HG03520 (cell line): ENCODE measurements at regions not wholly inside any gene's neighbourhood (a gene's known extent, or its start where the extent isn't known, plus 50 kb on each side); places are given as distances from the start of the nearest gene placed in this dataset.
"Not testable (repeated sequence)": the region's sequence is repeated elsewhere in the genome, so short reads cannot be mapped to it uniquely, and the experiment has no call there.

Experiments used
- ATAC-seq: cut with Tn5 transposase; IDR thresholded peaks from one replicate; pipeline ENCODE4 v1.9.1; 2021; ENCODE audit warnings: mild to moderate bottlenecking, moderate library complexity; ENCODE audit not compliant: unreplicated experiment

GRCh38 chr13:60214213-60215055, 50.7 kb upstream of the DIAPH3 start:
- ATAC-seq: no peak

DNA sequence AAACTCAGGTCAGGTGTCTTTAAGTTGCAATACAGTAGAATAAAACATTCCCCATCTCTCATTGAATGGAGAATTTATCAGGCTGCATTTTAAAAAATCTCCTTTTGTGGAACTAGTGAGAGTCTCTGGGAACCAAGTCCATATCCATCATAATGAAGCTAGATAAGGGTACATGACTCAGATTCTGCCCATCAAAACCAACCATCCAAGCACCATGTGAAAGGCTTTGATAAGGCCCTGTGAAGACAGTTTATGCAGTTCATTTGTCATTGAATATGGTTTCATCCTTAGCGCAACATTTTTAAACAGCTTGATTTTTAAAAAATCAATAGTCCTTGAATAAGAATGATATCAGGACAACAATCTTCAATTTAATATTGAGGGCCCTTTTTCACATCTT, 56.3 kb upstream of the DIAPH3 start:
- no peak for ATAC-seq

GRCh38 chr13:60221581-60221980, 57.9 kb upstream of the DIAPH3 start:
- ATAC-seq: no peak

DNA sequence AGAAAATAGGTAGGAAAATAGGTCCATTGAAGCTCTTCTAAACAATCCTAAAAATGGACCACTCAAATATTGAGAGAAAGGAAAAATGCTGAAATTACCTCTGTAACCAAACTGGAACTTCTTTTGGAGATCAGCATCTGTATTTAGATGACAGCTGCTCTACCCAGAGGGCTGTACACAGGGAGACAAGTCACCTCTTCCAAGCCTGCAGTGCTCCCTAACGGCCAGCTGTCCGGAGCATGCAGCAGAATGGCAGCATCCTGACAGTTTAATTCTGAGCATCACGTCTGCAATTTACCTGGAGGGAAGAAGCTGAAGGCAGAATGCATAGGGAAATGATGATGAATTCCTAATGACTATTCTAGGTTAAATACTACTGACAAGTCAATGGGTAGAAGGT, 62.8 kb upstream of the DIAPH3 start:
- no peak for ATAC-seq

DNA sequence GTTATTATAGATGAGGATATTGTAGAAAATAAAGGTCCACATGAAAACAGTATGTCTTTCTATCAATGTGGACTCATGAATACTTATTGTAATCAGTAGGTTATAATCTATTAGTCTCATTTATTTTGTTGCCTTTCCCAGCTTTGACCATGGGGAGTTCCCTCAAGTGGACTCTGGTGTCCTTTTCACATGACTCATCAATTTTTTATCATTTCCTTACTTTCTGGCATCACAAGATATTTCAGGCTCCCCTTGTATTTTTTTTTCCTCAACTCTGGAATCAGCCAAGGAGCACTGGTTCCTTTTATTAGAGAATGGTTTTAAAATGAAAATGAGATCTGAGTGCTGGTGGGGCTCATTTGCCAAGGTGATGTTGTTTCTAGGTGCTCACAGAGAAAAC, 63.4 kb upstream of the DIAPH3 start:
- no peak for ATAC-seq

- peak; percentile 48 for ATAC-seq
Observed at GRCh38 chr13:60229708-60230272, 66.1 kb upstream of the DIAPH3 start.

- peak; percentile 65 for ATAC-seq
Observed at GRCh38 chr13:60230593-60230992, 66.9 kb upstream of the DIAPH3 start.

- ATAC-seq: no peak
Observed at GRCh38 chr13:60242043-60242595, 78.4 kb upstream of the DIAPH3 start.

- no peak for ATAC-seq
Observed at GRCh38 chr13:60244381-60244780, 80.7 kb upstream of the DIAPH3 start.

DNA sequence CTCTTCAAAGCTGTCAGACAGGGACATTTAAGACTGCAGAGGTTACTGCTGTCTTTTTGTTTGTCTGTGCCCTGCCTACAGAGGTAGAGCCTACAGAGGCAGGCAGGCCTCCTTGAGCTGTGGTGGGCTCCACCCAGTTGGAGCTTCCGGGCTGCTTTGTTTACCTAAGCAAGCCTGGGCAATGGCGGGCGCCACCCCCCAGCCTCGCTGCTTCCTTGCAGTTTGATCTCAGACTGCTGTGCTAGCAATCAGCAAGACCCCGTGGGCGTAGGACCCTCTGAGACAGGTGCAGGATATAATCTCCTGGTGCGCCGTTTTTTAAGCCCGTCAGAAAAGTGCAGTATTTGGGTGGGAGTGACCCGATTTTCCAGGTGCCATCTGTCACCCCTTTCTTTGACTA, 87.7 kb upstream of the DIAPH3 start:
- ATAC-seq: not testable (repeated sequence)

GRCh38 chr13:60258349-60258748, 94.6 kb upstream of the DIAPH3 start:
- no peak for ATAC-seq

- ATAC-seq: no peak
Observed at GRCh38 chr13:60260440-60260839, 96.7 kb upstream of the DIAPH3 start.

DNA sequence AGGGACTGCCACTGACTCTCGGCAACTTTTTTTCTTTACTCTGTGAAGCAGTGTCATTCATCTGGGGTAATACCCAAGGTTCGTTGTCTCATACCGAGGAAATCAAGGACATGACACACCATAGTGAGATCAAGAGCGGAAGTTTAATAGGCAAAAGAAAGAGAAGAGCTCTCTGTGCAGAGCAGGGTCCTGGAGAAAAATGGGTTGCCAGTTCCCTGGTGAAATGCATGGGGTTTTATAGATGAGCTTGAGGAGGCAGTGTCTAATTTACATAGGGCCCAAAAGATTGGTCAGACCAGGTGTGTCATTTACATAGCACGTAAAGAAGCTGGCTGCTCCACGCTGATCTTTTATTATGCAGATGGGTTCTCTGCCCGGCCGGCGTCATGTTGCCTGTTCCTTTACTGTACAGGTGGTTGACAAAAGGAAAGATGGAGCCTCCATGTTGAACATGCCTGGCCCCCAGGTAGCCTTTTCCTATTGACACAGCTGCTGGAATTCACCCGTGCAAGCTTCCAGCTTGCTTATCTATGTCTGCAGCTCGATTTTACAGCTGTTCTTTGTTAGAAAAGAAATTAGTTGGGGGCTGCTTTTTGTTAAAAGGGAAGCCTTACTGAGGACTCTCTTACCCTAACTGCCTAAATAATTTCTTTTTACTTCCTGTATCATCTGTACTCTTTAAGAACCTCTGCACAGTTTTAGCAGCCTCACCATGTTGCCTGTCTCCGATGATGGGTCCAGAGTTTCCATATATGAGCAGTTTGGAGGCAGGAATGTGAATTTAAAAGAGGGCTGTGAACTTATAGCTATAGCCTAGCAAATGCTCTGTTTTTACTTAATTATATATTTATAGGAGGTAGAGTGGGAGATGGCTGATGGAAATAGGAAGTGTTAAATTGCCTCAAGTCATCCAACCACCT, 98.0 kb upstream of the DIAPH3 start:
- ATAC-seq: no peak

- ATAC-seq: no peak
Observed at GRCh38 chr13:60265566-60265965, 101.8 kb upstream of the DIAPH3 start.

GRCh38 chr13:60267498-60268202, 103.9 kb upstream of the DIAPH3 start:
- peak; percentile 80 for ATAC-seq

DNA sequence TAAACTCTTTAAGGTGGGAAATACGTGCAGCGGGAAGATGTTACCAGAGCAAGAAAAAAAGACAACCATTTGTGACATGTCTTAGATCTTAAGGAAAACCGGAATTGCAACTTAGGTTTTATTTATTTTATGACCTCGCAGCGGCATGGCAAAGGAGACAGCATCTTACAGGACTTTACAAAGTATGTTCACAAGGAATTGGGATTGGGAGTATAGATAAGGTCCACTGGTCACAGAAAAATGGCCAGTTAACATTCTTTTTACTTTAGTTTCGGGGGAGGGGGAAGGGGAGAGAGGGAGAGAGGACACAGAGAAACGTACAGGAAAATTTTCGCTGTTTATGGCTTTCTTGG, 104.5 kb upstream of the DIAPH3 start:
- ATAC-seq: no peak

DNA sequence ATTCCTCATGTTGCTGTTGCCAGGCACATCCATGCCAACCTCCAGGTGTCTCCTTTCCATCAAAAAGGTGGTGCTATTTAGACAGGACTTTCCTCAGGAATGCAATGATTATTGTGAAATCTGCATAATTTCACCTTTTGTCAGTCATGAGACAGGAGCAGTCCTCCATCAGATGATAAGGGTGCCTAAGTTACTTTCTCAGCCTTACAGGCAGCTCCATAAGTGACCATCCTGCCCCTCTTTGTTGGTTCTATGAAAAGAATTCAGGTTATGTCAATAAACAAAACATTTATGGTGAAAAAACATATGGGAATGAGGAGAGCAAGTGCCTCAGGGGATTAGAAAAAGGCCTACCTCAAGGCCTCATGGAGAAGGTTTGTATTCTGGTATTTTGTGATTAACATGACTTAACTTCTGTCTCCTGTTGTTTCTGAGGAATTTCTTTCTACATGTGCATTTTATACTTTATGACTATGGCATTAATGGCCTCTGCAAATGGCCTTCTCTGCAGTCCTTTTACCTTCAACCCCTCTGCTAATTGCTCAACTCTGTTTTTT, 110.3 kb upstream of the DIAPH3 start:
- no peak for ATAC-seq

DNA sequence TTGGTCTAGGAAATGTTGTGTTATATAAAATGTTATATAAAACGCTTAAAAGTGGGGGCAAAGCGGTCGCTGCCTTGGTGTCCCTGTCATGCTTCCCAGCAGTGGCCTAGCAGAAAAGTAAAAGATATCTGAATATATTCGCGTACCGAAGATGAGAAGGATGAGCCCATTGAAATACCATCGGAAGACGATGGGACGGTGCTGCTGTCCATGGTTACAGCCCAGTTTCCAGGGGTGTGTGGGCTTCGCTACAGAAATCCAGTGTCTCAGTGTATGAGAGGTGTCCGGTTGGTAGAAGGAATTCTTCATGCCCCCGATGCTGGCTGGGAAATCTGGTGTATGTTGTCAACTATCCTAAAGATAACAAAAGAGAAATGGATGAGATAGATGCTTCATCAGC, 110.9 kb upstream of the DIAPH3 start:
- ATAC-seq: no peak

DNA sequence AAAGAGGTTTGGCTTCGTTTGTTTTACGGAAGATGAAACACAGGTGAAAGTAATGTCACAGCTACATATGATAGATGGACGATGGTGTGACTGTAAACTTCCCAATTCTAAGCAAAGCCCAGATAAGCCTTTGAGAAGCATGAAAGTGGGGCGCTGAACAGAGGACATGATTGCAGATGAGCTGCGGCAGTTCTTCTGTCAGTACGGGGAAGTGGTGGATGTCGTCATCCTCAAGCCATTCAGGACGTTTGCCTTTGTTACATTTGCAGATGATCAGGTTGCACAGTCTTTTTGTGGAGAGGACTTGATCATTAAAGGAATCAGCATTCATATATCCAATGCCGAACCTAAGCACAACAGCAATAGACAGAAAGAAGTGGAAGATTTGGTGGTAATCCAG, 111.5 kb upstream of the DIAPH3 start:
- ATAC-seq: no peak

DNA sequence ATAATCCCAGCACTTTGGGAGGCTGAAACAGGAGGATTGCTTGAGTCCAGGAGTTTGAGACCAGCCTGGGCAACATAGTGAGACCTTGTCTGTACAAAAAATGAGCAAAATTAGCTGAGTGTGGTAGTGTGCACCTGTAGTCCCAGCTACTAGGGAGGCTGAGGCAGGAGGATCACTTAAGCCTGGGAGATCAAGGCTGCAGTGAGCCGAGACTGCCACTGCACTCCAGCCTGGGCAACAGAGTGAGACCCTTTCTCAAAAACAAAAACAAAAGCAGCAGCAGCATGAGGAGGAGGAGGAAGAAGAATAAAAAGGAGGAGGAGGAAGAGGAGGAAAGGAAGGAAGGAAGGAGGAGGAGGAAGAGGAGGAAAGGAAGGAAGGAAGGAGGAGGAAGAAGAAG, 116.5 kb upstream of the TDRD3 start:
- not testable (repeated sequence) for ATAC-seq
